Adrenal gland (tissue), 5 donors: ENCODE measurements at regions not wholly inside any gene's neighbourhood (a gene's known extent, or its start where the extent isn't known, plus 50 kb on each side); places are given as distances from the start of the nearest gene placed in this dataset.
"Not testable (repeated sequence)": the region's sequence is repeated elsewhere in the genome, so short reads cannot be mapped to it uniquely, and the experiment has no call there.

Experiments used
- POLR2A ChIP-seq, 2 donors: fragments of 450-650 bp; IDR thresholded peaks; one replicate each; pipeline ENCODE4 v1.6.1; 2017; ENCODE audit warnings: antibody characterized with exemption in 2 of 2, mild to moderate bottlenecking in 2 of 2, moderate library complexity in 1 of 2
- TF ChIP-seq, protein P1 (sequence below), 6 experiments: fragments of 450-650 bp in 4 of 6; fragments of 200-600 bp in 2 of 6; sonication (generic) in 1 of 6; IDR thresholded peaks; 1 replicate in 5 of 6; 2 replicates in 1 of 6; pipeline versions ENCODE4 v1.5.1 to v1.8.0; 2016 to 2021; ENCODE audit warnings: antibody characterized with exemption in 6 of 6, mild to moderate bottlenecking in 2 of 6, moderate library complexity in 1 of 6
- donor health status: DM: no; HTN: no; CAD: no.

DNA sequence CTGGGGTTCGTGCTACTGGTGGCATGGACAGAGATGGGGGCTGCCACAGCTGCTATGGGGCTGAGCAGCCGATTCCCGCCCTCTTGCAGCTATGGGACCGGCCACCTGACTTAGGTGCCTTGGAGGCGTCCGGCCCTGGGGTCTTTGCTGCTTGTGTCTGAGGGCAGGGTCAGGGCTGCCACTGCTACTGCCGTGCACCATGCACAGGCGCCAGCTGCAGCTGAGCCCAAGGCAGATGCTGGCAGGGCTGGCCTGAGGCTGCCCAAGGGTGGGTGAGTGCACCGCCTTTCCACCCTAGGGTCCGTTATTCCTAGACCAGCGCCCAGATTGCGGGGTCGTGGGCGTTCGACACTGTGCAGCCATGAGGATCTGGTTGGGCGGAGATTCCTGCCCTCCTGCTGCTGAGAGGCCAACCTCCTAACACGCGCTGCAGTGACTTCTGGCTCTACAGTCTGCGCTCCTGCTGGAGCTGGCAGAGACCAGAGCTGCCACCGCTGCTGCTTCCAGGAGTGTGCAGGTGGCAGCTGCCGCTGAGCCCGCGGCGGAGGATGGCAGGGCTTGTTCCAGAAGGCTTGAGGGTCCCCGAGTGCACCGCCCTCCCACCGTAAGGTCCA lies 87.0 kb downstream of the POTEM start:
- TF ChIP-seq, protein P1, sequence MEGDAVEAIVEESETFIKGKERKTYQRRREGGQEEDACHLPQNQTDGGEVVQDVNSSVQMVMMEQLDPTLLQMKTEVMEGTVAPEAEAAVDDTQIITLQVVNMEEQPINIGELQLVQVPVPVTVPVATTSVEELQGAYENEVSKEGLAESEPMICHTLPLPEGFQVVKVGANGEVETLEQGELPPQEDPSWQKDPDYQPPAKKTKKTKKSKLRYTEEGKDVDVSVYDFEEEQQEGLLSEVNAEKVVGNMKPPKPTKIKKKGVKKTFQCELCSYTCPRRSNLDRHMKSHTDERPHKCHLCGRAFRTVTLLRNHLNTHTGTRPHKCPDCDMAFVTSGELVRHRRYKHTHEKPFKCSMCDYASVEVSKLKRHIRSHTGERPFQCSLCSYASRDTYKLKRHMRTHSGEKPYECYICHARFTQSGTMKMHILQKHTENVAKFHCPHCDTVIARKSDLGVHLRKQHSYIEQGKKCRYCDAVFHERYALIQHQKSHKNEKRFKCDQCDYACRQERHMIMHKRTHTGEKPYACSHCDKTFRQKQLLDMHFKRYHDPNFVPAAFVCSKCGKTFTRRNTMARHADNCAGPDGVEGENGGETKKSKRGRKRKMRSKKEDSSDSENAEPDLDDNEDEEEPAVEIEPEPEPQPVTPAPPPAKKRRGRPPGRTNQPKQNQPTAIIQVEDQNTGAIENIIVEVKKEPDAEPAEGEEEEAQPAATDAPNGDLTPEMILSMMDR (IDR thresholded peaks at IDR 0.05), result not testable (repeated sequence)
- not testable (repeated sequence) for TF ChIP-seq POLR2A (IDR thresholded peaks at IDR 0.05)
